ENCODE measurements at regions not wholly inside any gene's neighbourhood (a gene's known extent, or its start where the extent isn't known, plus 50 kb on each side); places are given as distances from the start of the nearest gene placed in this dataset.

DNA sequence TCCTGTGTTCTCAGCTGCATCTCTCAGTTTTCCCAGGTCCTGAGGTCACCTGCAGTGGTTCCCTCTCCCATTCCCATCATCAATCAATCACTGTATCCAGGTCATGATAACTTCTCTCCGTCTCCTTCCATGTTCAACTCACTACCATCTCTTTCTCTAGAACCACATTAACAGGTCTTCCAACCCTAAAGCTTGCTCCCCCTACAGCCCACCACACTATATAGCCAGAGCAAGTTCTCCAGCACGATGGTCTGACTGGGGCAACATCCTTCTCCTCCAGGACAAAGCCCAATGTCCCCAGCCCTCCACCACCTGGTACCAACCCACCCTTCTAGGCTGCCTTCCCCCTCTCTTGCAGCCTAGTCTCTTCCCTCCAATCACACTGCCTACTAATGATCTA lies 241.6 kb downstream of the CDK5RAP2 start:
- TF ChIP-seq, protein P1, sequence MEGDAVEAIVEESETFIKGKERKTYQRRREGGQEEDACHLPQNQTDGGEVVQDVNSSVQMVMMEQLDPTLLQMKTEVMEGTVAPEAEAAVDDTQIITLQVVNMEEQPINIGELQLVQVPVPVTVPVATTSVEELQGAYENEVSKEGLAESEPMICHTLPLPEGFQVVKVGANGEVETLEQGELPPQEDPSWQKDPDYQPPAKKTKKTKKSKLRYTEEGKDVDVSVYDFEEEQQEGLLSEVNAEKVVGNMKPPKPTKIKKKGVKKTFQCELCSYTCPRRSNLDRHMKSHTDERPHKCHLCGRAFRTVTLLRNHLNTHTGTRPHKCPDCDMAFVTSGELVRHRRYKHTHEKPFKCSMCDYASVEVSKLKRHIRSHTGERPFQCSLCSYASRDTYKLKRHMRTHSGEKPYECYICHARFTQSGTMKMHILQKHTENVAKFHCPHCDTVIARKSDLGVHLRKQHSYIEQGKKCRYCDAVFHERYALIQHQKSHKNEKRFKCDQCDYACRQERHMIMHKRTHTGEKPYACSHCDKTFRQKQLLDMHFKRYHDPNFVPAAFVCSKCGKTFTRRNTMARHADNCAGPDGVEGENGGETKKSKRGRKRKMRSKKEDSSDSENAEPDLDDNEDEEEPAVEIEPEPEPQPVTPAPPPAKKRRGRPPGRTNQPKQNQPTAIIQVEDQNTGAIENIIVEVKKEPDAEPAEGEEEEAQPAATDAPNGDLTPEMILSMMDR (IDR thresholded peaks at IDR 0.05; ENCODE audit: low read depth, low read length, missing control alignments): no peak
- H3K4me3 ChIP-seq (ENCODE audit: low read depth, low read length): no peak overlapping the region
- no peak for DNase-seq (ENCODE audit: low read depth)

DNA sequence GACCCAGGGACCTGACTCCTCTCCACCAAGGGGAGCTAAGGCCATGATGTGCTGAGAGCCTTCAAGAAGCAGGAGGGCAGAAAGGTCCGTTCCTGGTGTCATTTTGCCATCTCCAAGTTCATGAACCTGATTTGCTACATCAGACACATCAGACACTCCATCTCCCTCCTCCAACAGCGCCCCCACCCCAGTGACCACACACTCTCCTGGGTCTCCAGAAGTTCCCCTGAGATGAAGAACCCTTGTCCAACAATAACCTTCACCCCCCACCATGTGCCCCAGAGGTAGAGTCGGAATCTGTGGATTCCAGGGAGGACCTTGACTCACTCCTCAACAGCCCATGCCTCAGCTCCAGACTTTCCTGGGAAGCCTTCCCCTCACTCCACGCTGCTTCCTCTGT lies 242.8 kb downstream of the CDK5RAP2 start:
- no peak overlapping the region for H3K4me3 ChIP-seq (ENCODE audit: low read depth, low read length)
- TF ChIP-seq, protein P1 (IDR thresholded peaks at IDR 0.05; ENCODE audit: low read depth, low read length, missing control alignments): no peak
- no peak for DNase-seq (ENCODE audit: low read depth)

DNA sequence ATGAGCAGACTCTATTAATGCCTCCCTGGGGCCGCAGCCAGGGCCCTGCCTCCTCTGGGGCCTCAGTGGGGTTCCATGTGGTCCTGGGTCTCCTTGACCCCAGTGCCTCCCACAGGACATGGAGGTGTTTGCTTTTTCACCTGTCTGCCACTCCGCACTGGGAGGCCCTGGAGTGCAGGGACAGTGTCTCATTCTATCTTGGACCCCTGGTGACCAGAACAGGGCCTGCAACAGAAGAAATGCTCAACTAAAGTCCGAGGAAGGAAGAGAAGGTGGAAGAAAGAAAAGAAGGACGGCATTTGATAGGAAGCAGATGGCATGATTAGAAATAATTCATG lies 243.2 kb downstream of the CDK5RAP2 start:
- TF ChIP-seq, protein P1 (IDR thresholded peaks at IDR 0.05; ENCODE audit: low read depth, low read length, missing control alignments): no peak
- no peak for DNase-seq (ENCODE audit: low read depth)
- no peak overlapping the region for H3K4me3 ChIP-seq (ENCODE audit: low read depth, low read length)

DNA sequence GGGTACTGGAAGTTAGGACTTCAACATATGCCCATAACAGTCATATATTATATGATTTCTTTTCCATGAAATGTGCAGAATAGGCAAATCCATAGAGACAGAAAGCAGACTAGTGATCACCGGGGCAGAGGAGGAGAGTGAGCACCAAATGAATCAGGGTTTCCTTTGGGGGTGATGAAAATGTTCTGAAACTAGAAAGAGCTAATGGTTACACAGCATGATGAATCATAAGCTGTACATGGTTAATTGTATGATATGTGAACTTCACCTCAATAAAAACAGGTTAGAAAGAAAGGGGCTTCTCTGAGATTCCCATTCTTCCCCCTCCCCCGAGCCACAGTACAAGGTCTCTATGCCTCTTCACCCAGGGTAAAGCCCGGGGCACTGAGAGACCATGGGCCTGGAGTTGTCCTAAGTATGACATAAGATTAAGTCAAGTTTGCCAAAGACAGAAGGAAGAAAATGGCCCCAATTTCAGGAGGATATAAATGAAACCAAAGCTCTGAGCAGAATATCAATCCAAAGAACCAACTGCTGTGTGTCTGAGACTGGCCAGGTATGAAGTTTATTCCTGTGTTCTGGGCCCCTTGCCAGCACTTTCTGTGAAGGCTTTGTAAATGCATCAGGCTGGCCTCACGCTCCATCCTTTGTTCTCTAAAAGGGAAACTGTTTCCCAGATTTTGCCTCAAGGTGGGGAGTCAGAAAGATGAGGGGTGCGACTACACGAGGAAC lies 243.8 kb downstream of the CDK5RAP2 start:
- TF ChIP-seq, protein P1 (IDR thresholded peaks at IDR 0.05; ENCODE audit: low read depth, low read length, missing control alignments): no peak
- H3K4me3 ChIP-seq (ENCODE audit: low read depth, low read length): no peak overlapping the region
- DNase-seq (ENCODE audit: low read depth): no peak

DNA sequence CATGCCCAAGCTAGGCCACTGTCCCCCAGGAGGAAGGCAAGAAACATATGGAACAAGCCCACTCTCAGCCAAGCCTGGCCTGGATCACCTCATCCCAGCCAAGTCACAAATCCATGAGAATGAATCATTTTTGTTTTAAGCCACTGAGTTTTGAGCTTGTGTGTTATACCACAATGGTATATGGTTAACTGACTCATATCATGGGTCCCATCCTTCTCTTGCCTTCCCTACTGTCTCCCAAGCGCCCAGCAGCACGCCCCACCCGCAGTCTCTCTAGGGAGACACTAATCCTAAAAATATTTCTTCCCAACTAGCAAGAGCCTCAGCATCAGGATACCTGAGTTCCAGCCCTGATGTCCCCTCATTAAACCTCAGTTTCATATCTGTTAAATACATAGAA lies 248.1 kb downstream of the CDK5RAP2 start:
- no peak overlapping the region for H3K4me3 ChIP-seq (ENCODE audit: low read depth, low read length)
- DNase-seq (ENCODE audit: low read depth): no peak
- TF ChIP-seq, protein P1 (IDR thresholded peaks at IDR 0.05; ENCODE audit: low read depth, low read length, missing control alignments): no peak

DNA sequence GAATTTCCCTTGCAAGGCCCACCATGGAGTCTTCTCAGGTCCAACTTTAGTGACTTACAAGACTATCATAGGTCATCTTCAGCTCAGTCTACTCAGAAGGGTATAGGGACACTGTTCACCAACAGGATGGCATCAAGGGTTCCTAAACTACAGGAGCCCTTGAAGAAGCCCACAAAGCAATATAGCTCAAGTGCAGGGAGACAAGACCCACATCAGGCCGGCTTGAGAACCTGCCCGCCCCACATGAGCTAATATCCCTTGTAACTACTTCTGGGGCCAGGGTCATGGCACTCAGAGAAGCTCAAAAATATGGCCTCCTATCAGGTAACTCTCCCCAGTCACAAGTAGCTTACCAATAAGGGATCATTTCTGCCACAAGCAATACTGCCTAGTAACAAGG lies 249.9 kb downstream of the CDK5RAP2 start:
- TF ChIP-seq, protein P1 (IDR thresholded peaks at IDR 0.05; ENCODE audit: low read depth, low read length, missing control alignments): no peak
- DNase-seq (ENCODE audit: low read depth): no peak
- H3K4me3 ChIP-seq (ENCODE audit: low read depth, low read length): no peak overlapping the region

DNA sequence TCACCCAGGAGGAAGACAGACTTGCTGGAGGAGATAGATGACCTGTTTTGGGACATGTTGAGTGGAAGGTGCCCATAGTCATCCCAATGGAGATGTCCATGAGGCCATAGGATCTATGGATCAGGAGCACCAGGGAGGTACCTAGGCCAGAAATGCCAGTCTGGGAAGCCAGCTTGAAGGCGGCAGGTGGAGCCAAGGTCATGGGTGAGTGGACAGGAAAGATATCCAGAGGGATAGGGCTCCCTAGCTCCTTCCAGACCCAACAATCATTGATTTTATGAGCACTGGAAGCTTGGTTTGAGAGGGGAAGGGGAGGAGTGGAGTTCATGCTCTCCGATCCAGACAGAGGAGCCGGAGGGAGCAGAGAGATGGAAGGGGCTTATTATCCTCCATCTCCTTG lies 252.6 kb downstream of the CDK5RAP2 start:
- no peak for DNase-seq (ENCODE audit: low read depth)
- no peak overlapping the region for H3K4me3 ChIP-seq (ENCODE audit: low read depth, low read length)
- TF ChIP-seq, protein P1 (IDR thresholded peaks at IDR 0.05; ENCODE audit: low read depth, low read length, missing control alignments): no peak
